IMR-90 (cell line): ENCODE measurements at regions not wholly inside any gene's neighbourhood (a gene's known extent, or its start where the extent isn't known, plus 50 kb on each side); places are given as distances from the start of the nearest gene placed in this dataset.

Source experiments
- ATAC-seq: fragments of 200-7000 bp; cut with Tn5 transposase; 2 replicates; pipeline ENCODE4 v1.9.1; 2020; ENCODE audit warnings: low read depth, mild to moderate bottlenecking, moderate library complexity
- BruUV-seq: library from RNA; stranded (reverse); fragments of 400-500 nt; replicated peaks from 2 replicates; lab custom pipeline; 2021; lab: Mats Ljungman, UMichigan
- CTCF ChIA-PET: fragments of 300-600 bp; formaldehyde crosslinking; extraction: SDS; loops from one replicate; lab custom pipeline; 2021; ENCODE audit warnings: antibody characterized with exemption; lab: Yijun Ruan, JAX
- POLR2A ChIA-PET: fragments of 300-600 bp; sonication (Branson Sonifier 250); formaldehyde crosslinking; loops from one replicate; lab custom pipeline; 2022; ENCODE audit warnings: antibody characterized with exemption; ENCODE audit not compliant: unreplicated experiment; lab: Charles Lee
- DNase-seq: peaks from one replicate; pipeline ENCODE4 v3.0.0; 2013
- H2AFZ ChIP-seq: replicated peaks from 2 replicates; pipeline ENCODE3; 2013; ENCODE audit warnings: low read length, mild to moderate bottlenecking; ENCODE audit not compliant: poor library complexity
- H2AK5ac ChIP-seq: 2 replicates; pipeline ENCODE4 v1.6.1; 2013; ENCODE audit warnings: low read depth, low read length, inconsistent platforms
- H2AK9ac ChIP-seq: replicated peaks from 2 replicates; pipeline ENCODE3; 2013; ENCODE audit warnings: mild to moderate bottlenecking, low read depth, low read length, moderate library complexity; ENCODE audit not compliant: poor library complexity
- H2BK120ac ChIP-seq: 2 replicates; pipeline ENCODE4 v1.6.1; 2013; ENCODE audit warnings: low read depth, low read length, inconsistent platforms
- H2BK15ac ChIP-seq: 3 replicates; pipeline ENCODE4 v1.6.1; 2013; ENCODE audit warnings: low read depth, low read length, inconsistent platforms
- H2BK20ac ChIP-seq: 2 replicates; pipeline ENCODE4 v1.6.1; 2013; ENCODE audit warnings: low read depth, mild to moderate bottlenecking, inconsistent platforms, low read length, moderate library complexity
- H2BK5ac ChIP-seq: 2 replicates; pipeline ENCODE4 v1.6.1; 2013; ENCODE audit warnings: mild to moderate bottlenecking, low read depth, low read length, inconsistent platforms; ENCODE audit not compliant: poor library complexity, severe bottlenecking
- H3K14ac ChIP-seq: replicated peaks from 2 replicates; pipeline ENCODE4 v1.6.1; 2013; ENCODE audit warnings: low read depth, low read length, inconsistent platforms
- H3K18ac ChIP-seq: 2 replicates; pipeline ENCODE4 v1.6.1; 2013; ENCODE audit warnings: low read depth, low read length, control low read depth
- H3K23ac ChIP-seq: 2 replicates; pipeline ENCODE4 v1.6.1; 2013; ENCODE audit warnings: low read depth, low read length, inconsistent platforms
- H3K27ac ChIP-seq: 2 replicates; pipeline ENCODE4 v1.5.1; 2013; ENCODE audit warnings: mild to moderate bottlenecking, control low read depth, low read length; ENCODE audit not compliant: insufficient read depth
- H3K27me3 ChIP-seq: 2 replicates; pipeline ENCODE4 v1.6.1; 2013; ENCODE audit warnings: low read length; ENCODE audit not compliant: control insufficient read depth, insufficient read depth
- H3K36me3 ChIP-seq: 2 replicates; pipeline ENCODE4 v1.6.1; 2013; ENCODE audit warnings: low read length, mixed read lengths; ENCODE audit not compliant: control insufficient read depth, insufficient read depth
- H3K4ac ChIP-seq: 2 replicates; pipeline ENCODE4 v1.6.1; 2013; ENCODE audit warnings: low read depth, low read length, inconsistent platforms
- H3K4me1 ChIP-seq: 2 replicates; pipeline ENCODE4 v1.6.1; 2013; ENCODE audit warnings: low read length, mixed read lengths; ENCODE audit not compliant: control insufficient read depth, insufficient read depth
- H3K4me2 ChIP-seq: 2 replicates; pipeline ENCODE4 v1.6.1; 2013; ENCODE audit warnings: low read depth, mild to moderate bottlenecking, control low read depth, low read length, moderate library complexity
- H3K4me3 ChIP-seq: 2 replicates; pipeline ENCODE4 v1.5.1; 2013; ENCODE audit warnings: low read depth, mild to moderate bottlenecking, control low read depth, low read length, moderate library complexity; ENCODE audit not compliant: insufficient read depth
- H3K56ac ChIP-seq: 2 replicates; pipeline ENCODE4 v1.6.1; 2013; ENCODE audit warnings: low read length, inconsistent platforms; ENCODE audit not compliant: insufficient read depth; ENCODE audit errors: extremely low read depth
- H3K79me1 ChIP-seq, 2 experiments: 2 replicates each; pipeline ENCODE4 v1.6.1; 2013; ENCODE audit warnings: low read length in 2 of 2, inconsistent platforms in 1 of 2, low read depth in 1 of 2
- H3K9ac ChIP-seq: 2 replicates; pipeline ENCODE4 v1.6.1; 2013; ENCODE audit warnings: low read depth, low read length, control low read depth
- H3K9me1 ChIP-seq: 2 replicates; pipeline ENCODE4 v1.6.1; 2013; ENCODE audit warnings: low read length, inconsistent platforms; ENCODE audit not compliant: insufficient read depth
- H3K9me3 ChIP-seq: 2 replicates; pipeline ENCODE4 v1.6.1; 2013; ENCODE audit warnings: low read length; ENCODE audit not compliant: control insufficient read depth, insufficient read depth
- H4K20me1 ChIP-seq: 2 replicates; pipeline ENCODE4 v1.6.1; 2013; ENCODE audit warnings: low read length, inconsistent platforms; ENCODE audit not compliant: insufficient read depth
- H4K5ac ChIP-seq: 2 replicates; pipeline ENCODE4 v1.6.1; 2013; ENCODE audit warnings: mild to moderate bottlenecking, low read depth, low read length, control low read depth
- H4K8ac ChIP-seq, 2 experiments: 2 replicates each; pipeline ENCODE4 v1.6.1; 2013; ENCODE audit warnings: low read depth in 2 of 2, low read length in 2 of 2, control low read depth in 1 of 2, inconsistent platforms in 1 of 2
- H4K91ac ChIP-seq: 2 replicates; pipeline ENCODE4 v1.6.1; 2013; ENCODE audit warnings: low read depth, low read length, inconsistent platforms; ENCODE audit not compliant: insufficient read depth
- BHLHE40 ChIP-seq: fragments of 150-350 bp; IDR thresholded peaks from 2 replicates; pipeline ENCODE4 v1.6.1; 2016; ENCODE audit warnings: mild to moderate bottlenecking, low read depth, low read length
- CEBPB ChIP-seq: IDR thresholded peaks from 2 replicates; pipeline ENCODE4 v1.6.1; 2012; ENCODE audit warnings: low read depth, low read length, improper control_type of control experiment
- CHD1 ChIP-seq: IDR thresholded peaks from 2 replicates; pipeline ENCODE4 v1.6.1; 2012; ENCODE audit warnings: low read depth, low read length, improper control_type of control experiment
- NFE2L2 ChIP-seq: fragments of 150-350 bp; IDR thresholded peaks from 2 replicates; pipeline ENCODE4 v1.6.1; 2016; ENCODE audit warnings: low read depth, mild to moderate bottlenecking, low read length
- RAD21 ChIP-seq: IDR thresholded peaks from 2 replicates; pipeline ENCODE4 v1.6.1; 2012; ENCODE audit warnings: low read length, improper control_type of control experiment
- WGBS, 2 experiments: methylation state at CpG; one replicate each; pipeline versions ENCODE4 v1.1.5 to v1.1.7; 2013; ENCODE audit warnings: missing lambda C conversion rate in 2 of 2; ENCODE audit not compliant: insufficient read length in 1 of 2; ENCODE audit errors: extremely low coverage in 2 of 2; 5-methylcytosine and 5-hydroxymethylcytosine counted together
- dilution Hi-C: fragments of 300-500 bp; cut with HindIII; formaldehyde crosslinking; loops from one replicate; pipeline ENCODE4 v1.14.3; 2018; ENCODE audit warnings: low sequenced_read_pairs; ENCODE audit not compliant: unreplicated experiment
- in situ Hi-C: fragments of 300-500 bp; cut with MboI; formaldehyde crosslinking; loops from 3 replicates; pipeline ENCODE4 v1.14.3; 2019; ENCODE audit warnings: low sequenced_read_pairs, inconsistent platforms, mixed read lengths
- intact Hi-C: fragments of 100-400 bp; cut with micrococcal nuclease; formaldehyde crosslinking; loops from 2 replicates; pipeline ENCODE4 v1.10.0; 2022

DNA sequence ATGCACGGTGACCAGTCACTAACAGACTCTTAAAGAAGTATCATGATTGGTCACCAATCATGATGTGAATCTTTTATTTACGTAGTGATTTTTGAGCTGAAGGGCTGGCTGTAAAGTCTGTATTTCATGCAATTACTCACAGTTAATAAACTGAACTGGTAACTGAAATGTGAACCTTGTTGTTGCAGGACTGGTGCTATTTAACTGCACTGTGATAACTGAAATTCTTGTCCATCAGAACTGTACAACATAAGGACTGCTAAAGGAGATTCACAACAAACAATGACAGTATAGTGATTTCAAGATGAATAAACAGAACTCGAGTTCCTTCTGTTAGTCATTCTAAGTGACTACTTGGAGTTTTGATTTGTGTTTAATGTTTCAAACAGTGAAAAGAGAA, 316.6 kb downstream of the TPBG start:
- Histone ChIP-seq H2BK15ac (no peak overlapping the region), H3K14ac (no peak overlapping the region), H3K9me1 (no peaks in the 10 kb centered on the region), H3K18ac (no peak overlapping the region), H3K27me3 (peaks cover 4% of the 10 kb centered on the region), H2BK120ac (no peak overlapping the region), H4K5ac (no peak overlapping the region), H2BK5ac (no peak overlapping the region), H3K4ac (no peak overlapping the region), H3K9me3 (no peaks in the 10 kb centered on the region), H3K4me2 (no peak overlapping the region), H3K36me3 (no peaks in the 10 kb centered on the region), H2AFZ (no peak overlapping the region), H4K8ac (no peak overlapping the region), H4K20me1 (no peaks in the 10 kb centered on the region), H2AK5ac (no peak overlapping the region), H3K4me3 (no peak overlapping the region), H3K9ac (no peak overlapping the region), H2BK20ac (no peak overlapping the region), H3K4me1 (no peaks in the 10 kb centered on the region), H3K27ac (no peak overlapping the region), H4K91ac (no peak overlapping the region), H2AK9ac (no peak overlapping the region), H3K79me1 (no peaks in the 10 kb centered on the region), H3K56ac (no peak overlapping the region), H3K23ac (no peak overlapping the region)
- CTCF ChIA-PET = interaction anchor here (1.6 kb wide), 1 partner anchor 14 kb away, joined by 4 read pairs; no protein-coding TSS in a partner anchor
- dilution Hi-C loops (no loop called here), intact Hi-C loops (no loop called here), in situ Hi-C loops (no loop called here)
- TF ChIP-seq CHD1 (no peak), BHLHE40 (no peak), CEBPB (no peak), RAD21 (no peak), NFE2L2 (no peak)
- no CpG with 5 or more reads among the region's 3 CpGs for WGBS, 2 experiments
- BruUV-seq = no TSS peak
- ATAC-seq = peak; percentile 51
- DNase-seq = no peak
- POLR2A ChIA-PET = no interaction called here
